Nephron (organoid): ENCODE measurements at regions not wholly inside any gene's neighbourhood (a gene's known extent, or its start where the extent isn't known, plus 50 kb on each side); places are given as distances from the start of the nearest gene placed in this dataset.

Experiments
- H3K27ac Mint-ChIP-seq, 3 experiments: 2 replicates each; pipeline ENCODE4 v1.8.0; 2020; ENCODE audit warnings: mixed read lengths in 3 of 3, mild to moderate bottlenecking in 2 of 3, moderate library complexity in 1 of 3
- H3K27me3 Mint-ChIP-seq: 2 replicates; pipeline ENCODE4 v1.8.0; 2021; ENCODE audit warnings: low read depth, mild to moderate bottlenecking, moderate library complexity, mixed read lengths
- H3K36me3 Mint-ChIP-seq: 2 replicates; pipeline ENCODE4 v1.8.0; 2020; ENCODE audit warnings: low read depth, mixed read lengths
- H3K4me1 Mint-ChIP-seq: 2 replicates; pipeline ENCODE4 v1.8.0; 2020; ENCODE audit warnings: mixed read lengths
- H3K4me3 Mint-ChIP-seq, 3 experiments: 2 replicates each; pipeline ENCODE4 v1.8.0; 2020; ENCODE audit warnings: mild to moderate bottlenecking in 3 of 3, mixed read lengths in 3 of 3, moderate library complexity in 2 of 3
- H3K9me3 Mint-ChIP-seq: 2 replicates; pipeline ENCODE4 v1.8.0; 2020; ENCODE audit warnings: mixed read lengths
- TF ChIP-seq, protein P1 (sequence below), 3 experiments: fragments of 200-600 bp; sonication (generic); IDR thresholded peaks; one replicate each; pipeline ENCODE4 v1.5.0; 2021; ENCODE audit warnings: antibody characterized with exemption in 3 of 3; ENCODE audit not compliant: unreplicated experiment in 3 of 3

DNA sequence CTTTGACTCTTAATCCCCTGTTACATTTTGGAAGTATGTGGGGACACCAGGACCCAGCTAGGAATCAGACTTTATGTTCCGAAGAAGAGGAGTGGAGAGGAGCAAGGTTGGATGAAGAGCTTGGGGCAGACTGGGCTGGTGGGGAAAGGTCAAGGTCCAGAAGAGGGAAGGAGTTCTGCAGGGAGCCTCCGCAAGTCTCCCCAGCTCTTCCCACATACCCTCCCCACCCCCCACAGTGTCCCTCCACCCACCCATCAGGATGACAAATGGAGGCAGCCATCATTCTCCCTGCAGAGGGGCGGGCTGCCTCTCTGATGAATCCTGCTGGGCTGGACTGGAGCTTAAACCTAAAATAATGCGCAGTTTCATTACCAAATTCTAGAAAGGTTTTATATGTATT, 77.2 kb downstream of the ACKR3 start:
- H3K36me3 Mint-ChIP-seq = no peaks in the 10 kb centered on the region
- TF ChIP-seq, protein P1, sequence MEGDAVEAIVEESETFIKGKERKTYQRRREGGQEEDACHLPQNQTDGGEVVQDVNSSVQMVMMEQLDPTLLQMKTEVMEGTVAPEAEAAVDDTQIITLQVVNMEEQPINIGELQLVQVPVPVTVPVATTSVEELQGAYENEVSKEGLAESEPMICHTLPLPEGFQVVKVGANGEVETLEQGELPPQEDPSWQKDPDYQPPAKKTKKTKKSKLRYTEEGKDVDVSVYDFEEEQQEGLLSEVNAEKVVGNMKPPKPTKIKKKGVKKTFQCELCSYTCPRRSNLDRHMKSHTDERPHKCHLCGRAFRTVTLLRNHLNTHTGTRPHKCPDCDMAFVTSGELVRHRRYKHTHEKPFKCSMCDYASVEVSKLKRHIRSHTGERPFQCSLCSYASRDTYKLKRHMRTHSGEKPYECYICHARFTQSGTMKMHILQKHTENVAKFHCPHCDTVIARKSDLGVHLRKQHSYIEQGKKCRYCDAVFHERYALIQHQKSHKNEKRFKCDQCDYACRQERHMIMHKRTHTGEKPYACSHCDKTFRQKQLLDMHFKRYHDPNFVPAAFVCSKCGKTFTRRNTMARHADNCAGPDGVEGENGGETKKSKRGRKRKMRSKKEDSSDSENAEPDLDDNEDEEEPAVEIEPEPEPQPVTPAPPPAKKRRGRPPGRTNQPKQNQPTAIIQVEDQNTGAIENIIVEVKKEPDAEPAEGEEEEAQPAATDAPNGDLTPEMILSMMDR (IDR thresholded peaks at IDR 0.05; ENCODE audit: unreplicated experiment in 3 of 3) = no peak
- peaks cover 16% of the 10 kb centered on the region for H3K27me3 Mint-ChIP-seq
- peaks cover 25% of the 10 kb centered on the region for H3K9me3 Mint-ChIP-seq
- no peak overlapping the region for H3K4me3 Mint-ChIP-seq
- H3K4me1 Mint-ChIP-seq = peaks cover 8% of the 10 kb centered on the region
- H3K27ac Mint-ChIP-seq = no peak overlapping the region

DNA sequence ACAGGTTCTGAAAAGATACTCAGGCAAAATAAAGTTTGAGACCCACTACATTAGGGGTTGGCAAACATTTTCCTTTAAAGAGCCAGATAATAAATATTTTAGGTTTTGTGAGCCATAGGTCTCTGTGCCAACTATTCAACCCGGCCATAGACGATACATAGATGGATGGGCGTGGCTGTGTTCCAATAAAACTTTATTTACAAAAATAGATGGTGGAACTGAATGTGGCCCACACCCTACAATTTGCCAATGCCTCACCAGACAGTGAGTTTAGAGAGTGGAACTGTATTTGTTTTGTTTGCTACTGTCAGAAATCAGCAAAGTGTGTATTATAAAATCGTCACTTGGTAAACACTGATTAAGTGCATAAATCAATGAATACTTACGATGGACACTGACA, 78.0 kb downstream of the ACKR3 start:
- TF ChIP-seq, protein P1 (IDR thresholded peaks at IDR 0.05; ENCODE audit: unreplicated experiment in 3 of 3) = no peak
- Mint-ChIP-seq H3K36me3 (no peaks in the 10 kb centered on the region), H3K27me3 (peaks cover 16% of the 10 kb centered on the region), H3K9me3 (peaks cover 22% of the 10 kb centered on the region), H3K27ac (no peak overlapping the region), H3K4me3 (no peak overlapping the region), H3K4me1 (peaks cover 8% of the 10 kb centered on the region)

DNA sequence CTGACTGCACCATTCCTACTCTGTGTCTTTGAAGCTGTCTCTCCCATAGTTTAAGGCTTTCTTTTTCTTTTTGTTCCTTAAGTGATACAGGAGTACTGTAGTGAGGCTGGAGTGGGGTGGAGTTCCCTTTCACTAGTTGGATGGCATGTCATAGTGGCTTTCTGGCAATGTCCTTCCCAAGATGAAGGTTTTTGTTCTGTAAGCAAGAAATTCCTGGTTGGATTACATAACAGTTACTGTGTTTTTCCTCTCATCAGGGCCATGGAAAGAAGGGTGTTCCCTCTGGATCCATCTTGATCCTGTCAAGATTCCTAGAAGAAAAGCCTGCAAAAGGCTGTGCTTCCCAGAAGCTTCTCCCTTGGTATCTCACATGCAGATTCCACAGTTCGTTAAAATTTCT, 84.2 kb downstream of the ACKR3 start:
- no peaks in the 10 kb centered on the region for H3K36me3 Mint-ChIP-seq
- no peak overlapping the region for H3K4me3 Mint-ChIP-seq
- no peak overlapping the region for H3K27ac Mint-ChIP-seq
- peaks cover under 1% of the 10 kb centered on the region for H3K4me1 Mint-ChIP-seq
- H3K9me3 Mint-ChIP-seq = peaks cover 14% of the 10 kb centered on the region
- TF ChIP-seq, protein P1 (IDR thresholded peaks at IDR 0.05; ENCODE audit: unreplicated experiment in 3 of 3) = no peak
- no peaks in the 10 kb centered on the region for H3K27me3 Mint-ChIP-seq

DNA sequence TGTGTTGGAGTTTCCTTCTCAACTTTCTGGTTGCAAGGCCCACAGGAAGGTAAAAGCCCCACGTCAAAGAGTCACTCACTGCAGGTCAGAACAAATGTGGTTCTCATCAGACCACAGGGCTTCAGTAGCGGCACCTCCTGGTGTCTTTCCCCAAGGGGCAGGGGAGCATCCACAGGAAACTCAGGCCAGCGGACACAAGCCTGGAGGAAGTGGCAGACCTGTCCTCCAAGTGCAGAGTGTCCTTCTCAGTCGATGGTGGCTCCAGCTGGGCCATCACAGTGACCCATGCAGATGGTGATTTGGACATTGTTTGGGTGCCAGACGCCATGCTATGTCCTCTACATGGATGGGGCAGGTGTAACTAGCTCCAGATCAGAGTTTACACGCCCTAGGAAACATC, 84.9 kb downstream of the ACKR3 start:
- H3K27ac Mint-ChIP-seq = no peak overlapping the region
- H3K4me3 Mint-ChIP-seq = no peak overlapping the region
- H3K27me3 Mint-ChIP-seq = no peaks in the 10 kb centered on the region
- peaks cover 13% of the 10 kb centered on the region for H3K9me3 Mint-ChIP-seq
- TF ChIP-seq, protein P1 (IDR thresholded peaks at IDR 0.05; ENCODE audit: unreplicated experiment in 3 of 3) = no peak
- no peaks in the 10 kb centered on the region for H3K36me3 Mint-ChIP-seq
- H3K4me1 Mint-ChIP-seq = peaks cover 7% of the 10 kb centered on the region

DNA sequence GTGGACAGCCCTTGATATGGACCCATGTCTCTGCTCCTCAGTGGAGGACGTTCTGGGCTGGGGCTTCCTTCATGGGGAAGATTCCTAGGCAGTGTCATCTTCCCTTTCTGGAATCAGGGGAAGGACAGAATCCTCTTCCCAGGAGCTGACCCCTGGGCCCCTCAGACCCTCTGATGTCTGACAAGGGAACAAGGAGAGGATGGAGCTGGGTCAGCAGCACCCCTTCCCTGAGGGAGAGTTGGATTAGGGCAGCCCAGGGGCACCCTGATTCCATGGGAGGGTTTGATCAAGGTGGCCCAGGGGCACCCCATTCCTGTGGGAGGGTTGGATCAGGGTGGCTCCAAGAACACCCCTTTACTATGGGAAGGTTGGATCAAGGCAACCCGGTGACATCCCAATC, 86.5 kb downstream of the ACKR3 start:
- Mint-ChIP-seq H3K36me3 (no peaks in the 10 kb centered on the region), H3K4me1 (peaks cover 24% of the 10 kb centered on the region), H3K4me3 (no peak overlapping the region), H3K9me3 (peaks cover 2% of the 10 kb centered on the region), H3K27me3 (no peaks in the 10 kb centered on the region), H3K27ac (no peak overlapping the region)
- TF ChIP-seq, protein P1 (IDR thresholded peaks at IDR 0.05; ENCODE audit: unreplicated experiment in 3 of 3) = no peak

DNA sequence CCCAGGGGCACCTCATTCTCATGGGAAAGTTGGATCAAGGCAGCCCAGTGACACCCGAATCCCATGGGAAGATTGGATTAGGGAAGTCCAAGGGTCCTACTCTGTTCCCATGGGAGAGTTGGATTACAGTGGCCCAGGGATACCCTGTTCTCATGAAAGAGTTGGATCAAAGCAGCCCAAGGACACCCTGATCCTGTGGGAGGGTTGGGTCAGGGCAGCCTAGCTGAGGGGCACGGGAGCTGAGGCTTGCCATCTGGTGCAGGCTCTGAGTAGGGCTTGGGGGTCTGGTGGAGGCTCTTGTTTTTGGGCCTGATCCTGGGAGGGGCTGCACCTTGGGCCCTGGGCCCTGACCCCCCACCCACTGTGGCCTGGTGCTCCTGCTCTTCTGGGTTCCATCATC, 87.1 kb downstream of the ACKR3 start:
- TF ChIP-seq, protein P1 (IDR thresholded peaks at IDR 0.05; ENCODE audit: unreplicated experiment in 3 of 3) = no peak
- Mint-ChIP-seq H3K9me3 (peaks cover 2% of the 10 kb centered on the region), H3K27ac (no peak overlapping the region), H3K4me3 (no peak overlapping the region), H3K27me3 (no peaks in the 10 kb centered on the region), H3K36me3 (no peaks in the 10 kb centered on the region), H3K4me1 (peaks cover 29% of the 10 kb centered on the region)
